ENCODE measurements at regions not wholly inside any gene's neighbourhood (a gene's known extent, or its start where the extent isn't known, plus 50 kb on each side); places are given as distances from the start of the nearest gene placed in this dataset.

DNA sequence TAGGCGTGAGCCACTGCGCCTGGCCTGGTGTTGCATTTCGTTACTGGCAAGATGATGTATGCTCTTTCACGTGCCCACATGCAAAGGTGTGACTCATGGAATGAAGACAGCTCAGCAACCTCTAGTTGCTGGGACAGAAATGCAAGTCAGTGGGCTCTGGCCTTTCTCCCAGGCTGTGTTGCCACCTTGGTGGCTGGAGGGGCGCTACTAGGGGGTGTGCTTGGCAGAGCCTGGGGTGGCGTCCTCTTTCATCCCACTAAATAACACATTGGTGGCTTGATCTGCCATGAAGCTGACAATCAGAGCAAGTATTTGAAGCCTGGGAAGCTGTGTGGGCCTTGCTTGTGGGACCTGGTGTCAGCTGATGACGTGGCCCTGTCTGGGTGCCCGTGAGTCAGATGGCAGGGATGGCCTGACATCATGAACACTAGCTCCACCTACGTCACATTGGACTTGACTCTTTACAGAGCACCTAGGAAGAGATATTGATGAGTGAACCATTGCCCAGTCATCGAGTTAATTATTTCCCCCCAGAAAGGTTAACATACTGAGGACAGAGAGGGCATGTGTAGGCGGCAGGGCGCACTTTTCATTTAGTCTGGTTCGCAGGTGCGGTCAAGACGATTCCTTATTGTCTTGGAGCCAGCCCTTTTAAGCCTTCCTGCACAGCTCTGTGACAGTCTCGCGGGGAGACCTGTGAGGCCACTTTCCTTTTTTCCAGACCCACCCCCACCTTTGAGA is 154.2 kb downstream of the TM9SF2 start:
- TF ChIP-seq ARHGAP35 (CRISPR knock-in tag; IDR thresholded peaks at IDR 0.05; ENCODE audit: borderline replicate concordance) (no peak), KAT2B (IDR thresholded peaks at IDR 0.05; ENCODE audit: borderline replicate concordance, low read depth, low read length) (no peak), ZNF547 (CRISPR knock-in tag; IDR thresholded peaks at IDR 0.05) (no peak), SP4 (CRISPR knock-in tag; IDR thresholded peaks at IDR 0.05) (no peak), ZNF451 (CRISPR knock-in tag; IDR thresholded peaks at IDR 0.05) (no peak)
